NB4 (cell line): ENCODE measurements at regions not wholly inside any gene's neighbourhood (a gene's known extent, or its start where the extent isn't known, plus 50 kb on each side); places are given as distances from the start of the nearest gene placed in this dataset.

ENCODE experiments used
- DNase-seq: peaks from one replicate; pipeline ENCODE4 v3.0.0; 2010; ENCODE audit warnings: low read depth
- H3K4me3 ChIP-seq: one replicate; pipeline ENCODE4 v1.5.1; 2011; ENCODE audit warnings: mild to moderate bottlenecking, low read depth, low read length, moderate library complexity
- CTCF ChIP-seq: IDR thresholded peaks from one replicate; pipeline ENCODE4 v1.5.1; 2012; ENCODE audit warnings: low read depth, low read length
- MAX ChIP-seq: IDR thresholded peaks from 2 replicates; pipeline ENCODE4 v1.6.1; 2011; ENCODE audit warnings: low read depth, low read length
- MYC ChIP-seq: IDR thresholded peaks from 2 replicates; pipeline ENCODE4 v1.6.1; 2011; ENCODE audit warnings: low read depth, low read length
- POLR2A ChIP-seq: IDR thresholded peaks from 2 replicates; pipeline ENCODE4 v1.6.1; 2011; ENCODE audit warnings: mild to moderate bottlenecking; ENCODE audit not compliant: insufficient read length; ENCODE audit errors: extremely low read depth

GRCh38 chr17:71434716-71435115 lies 686.1 kb upstream of the SOX9 start:
- no peak for TF ChIP-seq MYC
- no peak for TF ChIP-seq CTCF
- TF ChIP-seq MAX, result no peak
- no peak for TF ChIP-seq POLR2A
- no peak for DNase-seq
- H3K4me3 ChIP-seq, result no peak overlapping the region

- no peak for TF ChIP-seq MAX
- no peak for TF ChIP-seq MYC
- TF ChIP-seq POLR2A, result no peak
- no peak for TF ChIP-seq CTCF
- H3K4me3 ChIP-seq, result no peak overlapping the region
- DNase-seq, result no peak
Measured at GRCh38 chr17:71436479-71436878, 684.3 kb upstream of the SOX9 start.

- TF ChIP-seq POLR2A (no peak), MYC (no peak), CTCF (no peak), MAX (no peak)
- no peak for DNase-seq
- no peak overlapping the region for H3K4me3 ChIP-seq
Measured at GRCh38 chr17:71437166-71437565, 683.7 kb upstream of the SOX9 start.

GRCh38 chr17:71438631-71439146 lies 682.1 kb upstream of the SOX9 start:
- no peak for TF ChIP-seq MYC
- no peak for TF ChIP-seq CTCF
- TF ChIP-seq POLR2A, result no peak
- no peak for TF ChIP-seq MAX
- DNase-seq, result no peak
- H3K4me3 ChIP-seq, result no peak overlapping the region

- TF ChIP-seq CTCF, result no peak
- no peak overlapping the region for H3K4me3 ChIP-seq
- no peak for DNase-seq
Measured at GRCh38 chr17:71440513-71440912, 680.3 kb upstream of the SOX9 start.

- no peak for TF ChIP-seq MYC
- no peak for TF ChIP-seq POLR2A
- TF ChIP-seq MAX, result no peak
- no peak for TF ChIP-seq CTCF
- no peak for DNase-seq
- no peak overlapping the region for H3K4me3 ChIP-seq
Measured at GRCh38 chr17:71441098-71441497, 679.7 kb upstream of the SOX9 start.
